MM.1S (cell line): ENCODE measurements at regions not wholly inside any gene's neighbourhood (a gene's known extent, or its start where the extent isn't known, plus 50 kb on each side); places are given as distances from the start of the nearest gene placed in this dataset.
"Not testable (repeated sequence)": the region's sequence is repeated elsewhere in the genome, so short reads cannot be mapped to it uniquely, and the experiment has no call there.

ENCODE experiments used
- DNase-seq: peaks from one replicate; pipeline ENCODE4 v3.0.0-alpha.2; 2015
- H2AFZ ChIP-seq: fragments of 300-600 bp; sonication (generic); 2 replicates; pipeline ENCODE4 v1.6.0; 2016; ENCODE audit warnings: antibody characterized with exemption, low read length
- H3F3A ChIP-seq: fragments of 300-600 bp; sonication (generic); 2 replicates; pipeline ENCODE4 v1.6.1; 2016; ENCODE audit warnings: mild to moderate bottlenecking, antibody characterized with exemption, low read length, moderate library complexity, mixed read lengths; ENCODE audit not compliant: insufficient read depth
- H3K27ac ChIP-seq: fragments of 300-600 bp; sonication (generic); 2 replicates; pipeline ENCODE4 v1.5.1; 2016; ENCODE audit warnings: mild to moderate bottlenecking, low read length
- H3K27me3 ChIP-seq: fragments of 300-600 bp; sonication (generic); replicated peaks from 2 replicates; pipeline ENCODE4 v1.6.0; 2016; ENCODE audit warnings: low read length; ENCODE audit not compliant: insufficient read depth
- H3K36me3 ChIP-seq: fragments of 300-600 bp; sonication (generic); replicated peaks from 2 replicates; pipeline ENCODE4 v1.6.1; 2016; ENCODE audit warnings: mild to moderate bottlenecking, low read length, mixed read lengths; ENCODE audit not compliant: insufficient read depth
- H3K4me1 ChIP-seq: fragments of 300-600 bp; sonication (generic); 2 replicates; pipeline ENCODE4 v1.6.1; 2016; ENCODE audit warnings: low read length, mixed read lengths
- H3K4me2 ChIP-seq: fragments of 300-600 bp; sonication (generic); 2 replicates; pipeline ENCODE4 v1.6.0; 2016; ENCODE audit warnings: low read depth, low read length
- H3K4me3 ChIP-seq: fragments of 300-600 bp; sonication (generic); 2 replicates; pipeline ENCODE4 v1.5.1; 2016; ENCODE audit warnings: low read length, mixed read lengths
- H3K79me2 ChIP-seq: fragments of 300-600 bp; sonication (generic); 2 replicates; pipeline ENCODE4 v1.6.1; 2016; ENCODE audit warnings: mixed run types, low read length, mixed read lengths
- H3K9ac ChIP-seq: fragments of 300-600 bp; sonication (generic); 2 replicates; pipeline ENCODE4 v1.6.1; 2016; ENCODE audit warnings: low read length, mixed read lengths
- H3K9me2 ChIP-seq: fragments of 300-600 bp; sonication (generic); replicated peaks from 2 replicates; pipeline ENCODE4 v1.6.1; 2016; ENCODE audit warnings: mild to moderate bottlenecking, low read length, mixed read lengths; ENCODE audit not compliant: insufficient read depth
- H3K9me3 ChIP-seq: fragments of 300-600 bp; sonication (generic); replicated peaks from 2 replicates; pipeline ENCODE4 v1.6.1; 2016; ENCODE audit warnings: mild to moderate bottlenecking, low read length, mixed read lengths; ENCODE audit not compliant: insufficient read depth
- H4K20me1 ChIP-seq: fragments of 300-600 bp; sonication (generic); 2 replicates; pipeline ENCODE4 v1.6.1; 2016; ENCODE audit warnings: mild to moderate bottlenecking, low read length, moderate library complexity, mixed read lengths; ENCODE audit not compliant: insufficient read depth
- EZH2 ChIP-seq: fragments of 300-600 bp; sonication (generic); optimal IDR thresholded peaks from 2 replicates; pipeline ENCODE3; 2017; ENCODE audit warnings: low read depth, mild to moderate bottlenecking, antibody characterized with exemption, low read length, mixed read lengths
- EZH2phosphoT487 ChIP-seq: fragments of 300-600 bp; sonication (generic); IDR thresholded peaks from 2 replicates; pipeline ENCODE4 v1.6.1; 2018; ENCODE audit warnings: antibody characterized with exemption, low read length
- TF ChIP-seq, protein P1 (sequence below): fragments of 300-600 bp; sonication (generic); IDR thresholded peaks from 2 replicates; pipeline ENCODE4 v1.5.1; 2016; ENCODE audit warnings: antibody characterized with exemption, low read length, mixed read lengths

DNA sequence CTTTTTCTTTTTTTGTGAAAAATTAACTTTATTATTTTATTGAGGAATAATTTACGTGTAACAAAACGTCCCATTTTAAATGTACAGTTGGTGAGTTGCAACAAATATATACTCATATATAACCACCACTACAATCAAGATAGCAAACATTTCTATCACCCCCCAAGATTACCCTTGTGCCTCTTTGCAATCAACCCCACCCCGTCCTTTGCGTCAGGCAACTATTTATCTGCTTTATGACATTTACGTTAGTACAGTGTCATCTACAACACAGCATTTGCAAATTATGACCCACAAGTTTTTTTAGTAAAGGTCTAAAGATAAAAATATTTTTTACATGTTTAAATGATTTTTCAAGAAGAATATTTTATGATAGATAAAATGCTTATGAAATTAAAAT is 485.6 kb upstream of the SOX9 start:
- H3K27me3 ChIP-seq = no peaks in the 10 kb centered on the region
- no peak overlapping the region for H3K4me2 ChIP-seq
- no peak for DNase-seq
- H3K9ac ChIP-seq = no peak overlapping the region
- no peaks in the 10 kb centered on the region for H3K79me2 ChIP-seq
- no peaks in the 10 kb centered on the region for H3K9me2 ChIP-seq
- H3K4me3 ChIP-seq = no peak overlapping the region
- no peaks in the 10 kb centered on the region for H3K36me3 ChIP-seq
- 0 out of 2 replicates have a peak, but pooled peaks cover 3% of the 10 kb centered on the region for H3K4me1 ChIP-seq
- H3K9me3 ChIP-seq = no peaks in the 10 kb centered on the region
- H2AFZ ChIP-seq = no peak overlapping the region
- TF ChIP-seq, protein P1, sequence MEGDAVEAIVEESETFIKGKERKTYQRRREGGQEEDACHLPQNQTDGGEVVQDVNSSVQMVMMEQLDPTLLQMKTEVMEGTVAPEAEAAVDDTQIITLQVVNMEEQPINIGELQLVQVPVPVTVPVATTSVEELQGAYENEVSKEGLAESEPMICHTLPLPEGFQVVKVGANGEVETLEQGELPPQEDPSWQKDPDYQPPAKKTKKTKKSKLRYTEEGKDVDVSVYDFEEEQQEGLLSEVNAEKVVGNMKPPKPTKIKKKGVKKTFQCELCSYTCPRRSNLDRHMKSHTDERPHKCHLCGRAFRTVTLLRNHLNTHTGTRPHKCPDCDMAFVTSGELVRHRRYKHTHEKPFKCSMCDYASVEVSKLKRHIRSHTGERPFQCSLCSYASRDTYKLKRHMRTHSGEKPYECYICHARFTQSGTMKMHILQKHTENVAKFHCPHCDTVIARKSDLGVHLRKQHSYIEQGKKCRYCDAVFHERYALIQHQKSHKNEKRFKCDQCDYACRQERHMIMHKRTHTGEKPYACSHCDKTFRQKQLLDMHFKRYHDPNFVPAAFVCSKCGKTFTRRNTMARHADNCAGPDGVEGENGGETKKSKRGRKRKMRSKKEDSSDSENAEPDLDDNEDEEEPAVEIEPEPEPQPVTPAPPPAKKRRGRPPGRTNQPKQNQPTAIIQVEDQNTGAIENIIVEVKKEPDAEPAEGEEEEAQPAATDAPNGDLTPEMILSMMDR = no peak
- TF ChIP-seq EZH2phosphoT487 = no peak
- TF ChIP-seq EZH2 = no peak
- no peak overlapping the region for H3K27ac ChIP-seq
- H4K20me1 ChIP-seq = no peaks in the 10 kb centered on the region
- H3F3A ChIP-seq = no peaks in the 10 kb centered on the region

DNA sequence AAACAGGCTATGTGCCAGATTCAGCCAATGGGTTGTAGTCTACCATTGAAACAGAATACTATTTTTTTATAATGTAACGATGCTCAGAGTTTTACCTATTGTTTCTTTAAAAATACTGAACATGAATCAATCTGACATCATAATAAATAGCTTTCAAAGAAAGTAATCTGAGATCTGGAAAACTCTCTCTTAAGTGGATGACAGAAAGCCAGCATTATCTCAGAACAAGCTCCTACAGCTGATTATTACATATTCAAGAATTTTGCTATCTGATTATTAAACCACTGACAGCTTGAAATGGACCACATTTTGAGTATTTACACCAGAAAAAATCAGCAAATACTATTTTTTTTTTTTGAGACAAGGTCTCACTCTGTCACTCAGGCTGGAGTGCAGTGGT is 484.2 kb upstream of the SOX9 start:
- 0 out of 2 replicates have a peak, but pooled peaks cover 3% of the 10 kb centered on the region for H3K4me1 ChIP-seq
- H3K4me3 ChIP-seq = no peak overlapping the region
- no peaks in the 10 kb centered on the region for H3K79me2 ChIP-seq
- no peak overlapping the region for H3K4me2 ChIP-seq
- no peak overlapping the region for H2AFZ ChIP-seq
- TF ChIP-seq EZH2 (no peak), EZH2phosphoT487 (no peak)
- TF ChIP-seq, protein P1 = no peak
- no peaks in the 10 kb centered on the region for H3K9me3 ChIP-seq
- H3K9me2 ChIP-seq = no peaks in the 10 kb centered on the region
- H4K20me1 ChIP-seq = no peaks in the 10 kb centered on the region
- H3K36me3 ChIP-seq = no peaks in the 10 kb centered on the region
- H3K27me3 ChIP-seq = no peaks in the 10 kb centered on the region
- no peak overlapping the region for H3K27ac ChIP-seq
- H3F3A ChIP-seq = no peaks in the 10 kb centered on the region
- H3K9ac ChIP-seq = no peak overlapping the region
- DNase-seq = no peak

DNA sequence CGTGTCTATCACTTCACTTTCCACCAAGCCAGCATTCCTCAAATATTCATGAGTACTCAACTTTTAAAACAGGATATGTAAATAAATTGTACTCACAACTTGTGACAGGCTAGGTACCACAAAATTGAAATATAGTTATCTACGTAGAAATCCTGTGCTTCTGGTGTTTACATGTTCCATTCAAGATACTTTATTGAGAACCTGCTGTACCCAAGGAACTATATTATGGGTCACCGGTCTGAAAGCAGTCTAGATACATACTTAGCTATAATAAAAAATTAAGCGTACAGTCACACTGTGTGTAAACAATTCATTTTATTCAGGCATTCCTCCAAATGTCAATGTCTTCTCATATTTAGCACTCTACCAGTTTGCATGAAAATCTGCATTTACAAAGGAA is 482.2 kb upstream of the SOX9 start:
- no peaks in the 10 kb centered on the region for H4K20me1 ChIP-seq
- no peaks in the 10 kb centered on the region for H3K9me2 ChIP-seq
- DNase-seq = no peak
- H3K9ac ChIP-seq = no peak overlapping the region
- no peaks in the 10 kb centered on the region for H3K9me3 ChIP-seq
- H3F3A ChIP-seq = no peaks in the 10 kb centered on the region
- H3K79me2 ChIP-seq = no peaks in the 10 kb centered on the region
- no peak overlapping the region for H2AFZ ChIP-seq
- no peak overlapping the region for H3K4me2 ChIP-seq
- H3K36me3 ChIP-seq = no peaks in the 10 kb centered on the region
- TF ChIP-seq EZH2 (no peak), EZH2phosphoT487 (no peak)
- TF ChIP-seq, protein P1 = no peak
- H3K4me3 ChIP-seq = no peak overlapping the region
- H3K27me3 ChIP-seq = no peaks in the 10 kb centered on the region
- no peak overlapping the region for H3K27ac ChIP-seq
- 0 out of 2 replicates have a peak, but pooled peaks cover under 1% of the 10 kb centered on the region for H3K4me1 ChIP-seq

DNA sequence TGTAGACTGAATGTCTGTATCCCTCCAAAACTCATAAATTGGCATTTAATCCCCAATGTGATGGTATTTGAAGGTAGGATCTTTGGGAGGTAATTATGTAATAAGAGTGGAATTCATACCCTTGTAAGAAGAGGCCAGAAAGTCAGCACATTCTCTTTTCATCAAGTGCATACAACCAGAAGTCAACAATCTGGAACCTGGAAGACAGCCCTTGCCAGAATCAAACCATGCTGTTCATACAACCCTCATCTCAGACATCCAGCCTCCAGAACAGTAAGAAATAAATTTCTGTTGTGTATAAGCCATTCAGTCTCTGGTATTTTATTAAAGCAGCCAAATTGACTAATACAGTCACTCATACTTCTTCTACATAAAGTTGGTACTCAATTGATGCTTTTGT is 481.0 kb upstream of the SOX9 start:
- H3K27ac ChIP-seq = no peak overlapping the region
- no peaks in the 10 kb centered on the region for H3K9me2 ChIP-seq
- no peak overlapping the region for H3K4me3 ChIP-seq
- no peaks in the 10 kb centered on the region for H4K20me1 ChIP-seq
- no peak overlapping the region for H2AFZ ChIP-seq
- TF ChIP-seq, protein P1 = no peak
- TF ChIP-seq EZH2phosphoT487 = no peak
- DNase-seq = no peak
- H3F3A ChIP-seq = no peaks in the 10 kb centered on the region
- no peaks in the 10 kb centered on the region for H3K36me3 ChIP-seq
- H3K4me2 ChIP-seq = no peak overlapping the region
- H3K9me3 ChIP-seq = no peaks in the 10 kb centered on the region
- H3K9ac ChIP-seq = no peak overlapping the region
- H3K4me1 ChIP-seq = no peaks in the 10 kb centered on the region
- H3K79me2 ChIP-seq = no peaks in the 10 kb centered on the region
- no peaks in the 10 kb centered on the region for H3K27me3 ChIP-seq

DNA sequence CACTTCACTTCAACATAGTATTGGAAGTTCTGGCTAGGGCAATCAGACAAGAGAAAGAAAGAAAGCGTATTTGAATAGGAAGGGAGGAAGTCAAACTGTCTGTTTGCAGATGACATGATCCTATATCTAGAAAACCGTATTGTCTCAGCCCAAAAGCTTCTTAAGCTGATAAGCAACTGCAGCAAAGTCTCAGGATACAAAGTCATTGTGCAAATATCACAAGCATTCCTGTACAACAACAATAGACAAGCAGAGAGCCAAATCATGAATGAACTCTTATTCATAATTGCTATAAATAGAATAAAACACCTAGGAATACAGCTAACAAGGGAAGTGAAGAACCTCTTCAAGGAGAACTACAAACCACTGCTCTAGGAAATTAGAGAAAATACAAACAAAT is 473.9 kb upstream of the SOX9 start:
- DNase-seq, H3K4me1 ChIP-seq, H3K27me3 ChIP-seq, H3K4me2 ChIP-seq, H3K79me2 ChIP-seq, H3K9ac ChIP-seq, H4K20me1 ChIP-seq, H3K9me3 ChIP-seq, H3K36me3 ChIP-seq, H3K4me3 ChIP-seq, H3F3A ChIP-seq, H3K9me2 ChIP-seq, H3K27ac ChIP-seq, H2AFZ ChIP-seq: not testable (repeated sequence)
